SK-N-SH (cell line): ENCODE measurements at regions not wholly inside any gene's neighbourhood (a gene's known extent, or its start where the extent isn't known, plus 50 kb on each side); places are given as distances from the start of the nearest gene placed in this dataset.

ENCODE experiments used
- CTCF ChIA-PET: fragments of 300-600, 350-600 bp; formaldehyde crosslinking; extraction: SDS; loops from one replicate; lab custom pipeline; 2021; lab: Yijun Ruan, JAX
- POLR2A ChIA-PET: fragments of 350-600 bp; sonication (Branson Sonifier 250); formaldehyde crosslinking; extraction: SDS; loops from one replicate; lab custom pipeline; 2020; ENCODE audit warnings: antibody characterized with exemption, inconsistent platforms; lab: Yijun Ruan, JAX
- DNase-seq: peaks from one replicate; pipeline ENCODE4 v3.0.0; 2012
- H2AFZ ChIP-seq: fragments of 200-600 bp; sonication (generic); 2 replicates; pipeline ENCODE4 v1.8.1; 2016; ENCODE audit warnings: antibody characterized with exemption, mild to moderate bottlenecking, low read depth
- H3F3A ChIP-seq: fragments of 200-600 bp; sonication (generic); replicated peaks from 2 replicates; pipeline ENCODE3; 2016; ENCODE audit warnings: antibody characterized with exemption, mild to moderate bottlenecking; ENCODE audit not compliant: insufficient read depth
- H3K27ac ChIP-seq, 2 experiments: fragments of 200-500 bp in 1 of 2; fragments of 200-600 bp in 1 of 2; sonication (Bioruptor generic) in 1 of 2; sonication (generic), shearing (Covaris generic) in 1 of 2; 2 replicates each; pipeline versions ENCODE4 v1.5.1 to v1.6.1; 2014 to 2016; ENCODE audit warnings: low read depth in 2 of 2, inconsistent platforms in 1 of 2, low read length in 1 of 2, mild to moderate bottlenecking in 1 of 2, mixed read lengths in 1 of 2
- H3K27me3 ChIP-seq: fragments of 200-600 bp; sonication (generic), shearing (Covaris generic); 2 replicates; pipeline ENCODE4 v1.6.1; 2016; ENCODE audit warnings: mixed run types; ENCODE audit not compliant: insufficient read depth
- H3K36me3 ChIP-seq, 2 experiments: fragments of 200-500 bp in 1 of 2; fragments of 200-600 bp in 1 of 2; sonication (Bioruptor generic) in 1 of 2; sonication (generic) in 1 of 2; replicated peaks in 1 of 2; 2 replicates each; pipeline versions ENCODE3 to v1.5.1; 2014 to 2016; ENCODE audit warnings: low read length in 1 of 2, mild to moderate bottlenecking in 1 of 2; ENCODE audit not compliant: insufficient read depth in 2 of 2, control insufficient read depth in 1 of 2
- H3K4me1 ChIP-seq, 2 experiments: fragments of 200-500 bp in 1 of 2; fragments of 200-600 bp in 1 of 2; sonication (Bioruptor generic) in 1 of 2; sonication (generic), shearing (Covaris generic) in 1 of 2; 2 replicates each; pipeline versions ENCODE4 v1.5.1 to v1.6.1; 2014 to 2016; ENCODE audit warnings: low read depth in 1 of 2, low read length in 1 of 2, mixed run types in 1 of 2; ENCODE audit not compliant: insufficient read depth in 2 of 2, control insufficient read depth in 1 of 2
- H3K4me2 ChIP-seq: fragments of 200-600 bp; sonication (generic), shearing (Covaris generic); 2 replicates; pipeline ENCODE4 v1.6.1; 2017; ENCODE audit warnings: mixed run types
- H3K4me3 ChIP-seq, 2 experiments: fragments of 200-500 bp in 1 of 2; fragments of 200-600 bp in 1 of 2; sonication (Bioruptor generic) in 1 of 2; sonication (generic), shearing (Covaris generic) in 1 of 2; 2 replicates each; pipeline versions ENCODE4 v1.5.1 to v1.8.1; 2014 to 2016; ENCODE audit warnings: low read depth in 2 of 2, inconsistent platforms in 1 of 2, low read length in 1 of 2, mild to moderate bottlenecking in 1 of 2, mixed read lengths in 1 of 2, moderate library complexity in 1 of 2
- H3K79me2 ChIP-seq: fragments of 200-600 bp; sonication (generic); 2 replicates; pipeline ENCODE4 v1.8.1; 2017; ENCODE audit warnings: mild to moderate bottlenecking; ENCODE audit not compliant: insufficient read depth
- H3K9ac ChIP-seq: fragments of 200-600 bp; sonication (generic); 2 replicates; pipeline ENCODE4 v1.6.1; 2017; ENCODE audit warnings: mixed run types
- H3K9me2 ChIP-seq: fragments of 200-600 bp; sonication (generic); 2 replicates; pipeline ENCODE4 v1.6.1; 2017; ENCODE audit warnings: mixed run types
- H3K9me3 ChIP-seq: fragments of 200-600 bp; sonication (generic); 2 replicates; pipeline ENCODE4 v1.6.1; 2017; ENCODE audit warnings: mixed run types, mild to moderate bottlenecking, moderate library complexity
- H4K20me1 ChIP-seq: fragments of 200-600 bp; sonication (generic); 2 replicates; pipeline ENCODE4 v1.6.1; 2017; ENCODE audit warnings: mild to moderate bottlenecking, mixed run types; ENCODE audit not compliant: insufficient read depth
- CHD2 ChIP-seq: fragments of 150-350 bp; IDR thresholded peaks from 2 replicates; pipeline ENCODE4 v1.6.1; 2018; ENCODE audit warnings: low read length; ENCODE audit not compliant: partially characterized antibody
- EZH2phosphoT487 ChIP-seq: fragments of 200-600 bp; sonication (generic); IDR thresholded peaks from 2 replicates; pipeline ENCODE4 v1.6.1; 2017; ENCODE audit warnings: low read depth, mixed run types, mild to moderate bottlenecking, antibody characterized with exemption, moderate library complexity, borderline replicate concordance
- FOXM1 ChIP-seq: IDR thresholded peaks from 2 replicates; pipeline ENCODE4 v1.4.0; 2012; ENCODE audit warnings: low read depth, mild to moderate bottlenecking
- GABPA ChIP-seq: IDR thresholded peaks from 2 replicates; pipeline ENCODE4 v1.4.0; 2012; ENCODE audit warnings: low read depth, mild to moderate bottlenecking
- GATA2 ChIP-seq: sonication (generic); formaldehyde crosslinking; IDR thresholded peaks from 2 replicates; pipeline ENCODE4 v1.5.0; 2020; ENCODE audit warnings: mild to moderate bottlenecking, missing genetic modification reagents
- NRF1 ChIP-seq: IDR thresholded peaks from 2 replicates; pipeline ENCODE4 v1.6.1; 2012; ENCODE audit warnings: low read depth, mild to moderate bottlenecking, low read length
- POLR2AphosphoS5 ChIP-seq: IDR thresholded peaks from 2 replicates; pipeline ENCODE4 v1.6.1; 2012; ENCODE audit warnings: low read depth, low read length
- RCOR1 ChIP-seq: fragments of 150-350 bp; IDR thresholded peaks from 2 replicates; pipeline ENCODE4 v1.6.1; 2017; ENCODE audit warnings: antibody characterized with exemption, low read length
- REST ChIP-seq: IDR thresholded peaks from 2 replicates; pipeline ENCODE4 v1.6.1; 2012; ENCODE audit warnings: mild to moderate bottlenecking, low read depth, low read length, moderate library complexity
- RFX5 ChIP-seq: IDR thresholded peaks from 2 replicates; pipeline ENCODE4 v1.6.1; 2012; ENCODE audit warnings: mild to moderate bottlenecking, improper control_type of control experiment, low read length
- RXRA ChIP-seq: IDR thresholded peaks from 2 replicates; pipeline ENCODE4 v1.4.0; 2012; ENCODE audit warnings: low read depth, mild to moderate bottlenecking, borderline replicate concordance
- SMC3 ChIP-seq: IDR thresholded peaks from 2 replicates; pipeline ENCODE4 v1.6.1; 2012; ENCODE audit warnings: low read depth, low read length, improper control_type of control experiment
- USF2 ChIP-seq: fragments of 150-350 bp; IDR thresholded peaks from 2 replicates; pipeline ENCODE4 v1.6.1; 2017; ENCODE audit warnings: antibody characterized with exemption, low read length, low read depth, borderline replicate concordance
- YY1 ChIP-seq: IDR thresholded peaks from 2 replicates; pipeline ENCODE4 v1.4.0; 2012; ENCODE audit warnings: low read depth, mild to moderate bottlenecking
- WGBS: methylation state at CpG from one replicate; pipeline ENCODE4 v1.1.6; 2017; ENCODE audit warnings: low lambda C conversion rate; 5-methylcytosine and 5-hydroxymethylcytosine counted together

GRCh38 chr5:75993643-75994520 is 89.3 kb upstream of the SV2C start:
- H3K27ac ChIP-seq: no peak overlapping the region
- no peaks in the 10 kb centered on the region for H3K4me1 ChIP-seq
- no peak overlapping the region for H3K4me2 ChIP-seq
- DNase-seq: no peak
- H3K79me2 ChIP-seq: no peaks in the 10 kb centered on the region
- ChIA-PET CTCF (interaction anchor here (1.2 kb wide), 1 partner anchor 12 kb away, joined by 3 read pairs; no protein-coding TSS in a partner anchor), POLR2A (no interaction called here)
- no peak overlapping the region for H3K9ac ChIP-seq
- H4K20me1 ChIP-seq: no peaks in the 10 kb centered on the region
- H3K36me3 ChIP-seq: no peaks in the 10 kb centered on the region
- no peak overlapping the region for H2AFZ ChIP-seq
- H3F3A ChIP-seq: no peaks in the 10 kb centered on the region
- TF ChIP-seq RFX5 (no peak), GABPA (no peak), USF2 (no peak), EZH2phosphoT487 (no peak), CHD2 (no peak), POLR2AphosphoS5 (no peak), GATA2 (CRISPR knock-in tag) (no peak), REST (no peak), NRF1 (no peak), SMC3 (no peak), RCOR1 (no peak)
- no peaks in the 10 kb centered on the region for H3K9me2 ChIP-seq
- no peaks in the 10 kb centered on the region for H3K27me3 ChIP-seq
- H3K4me3 ChIP-seq: no peak overlapping the region
- 23% methylated on average over 5 of the region's 5 CpGs for WGBS
- H3K9me3 ChIP-seq: no peaks in the 10 kb centered on the region

- ChIA-PET CTCF (interaction anchor here (1.2 kb wide), 1 partner anchor 12 kb away, joined by 3 read pairs; no protein-coding TSS in a partner anchor), POLR2A (no interaction called here)
- Histone ChIP-seq H3K4me2 (no peak overlapping the region), H2AFZ (no peak overlapping the region), H3K79me2 (no peaks in the 10 kb centered on the region), H3K4me1 (no peaks in the 10 kb centered on the region), H3K9me2 (no peaks in the 10 kb centered on the region), H3K27me3 (no peaks in the 10 kb centered on the region), H3K4me3 (no peak overlapping the region), H3K9ac (no peak overlapping the region), H3F3A (no peaks in the 10 kb centered on the region), H4K20me1 (no peaks in the 10 kb centered on the region), H3K27ac (no peak overlapping the region), H3K9me3 (no peaks in the 10 kb centered on the region), H3K36me3 (no peaks in the 10 kb centered on the region)
- TF ChIP-seq FOXM1: no peak
- no peak for TF ChIP-seq YY1
- TF ChIP-seq RXRA: no peak
- no peak for DNase-seq
- 22% methylated on average over 6 of the region's 6 CpGs for WGBS
Measured at GRCh38 chr5:75993183-75993582, 90.0 kb upstream of the SV2C start.
